Keratinocyte (primary cell): ENCODE measurements at regions not wholly inside any gene's neighbourhood (a gene's known extent, or its start where the extent isn't known, plus 50 kb on each side); places are given as distances from the start of the nearest gene placed in this dataset.

Experiments
- EZH2 ChIP-seq: IDR thresholded peaks from one replicate; pipeline ENCODE4 v1.6.1; 2012; ENCODE audit warnings: inconsistent platforms, mild to moderate bottlenecking, low read length, moderate library complexity
- TF ChIP-seq, protein P1 (sequence below), 3 experiments: IDR thresholded peaks in 1 of 3; conservative IDR thresholded peaks in 1 of 3; optimal IDR thresholded peaks in 1 of 3; 2 replicates in 2 of 3; 3 replicates in 1 of 3; pipeline versions ENCODE3 to v1.5.1; 2011; ENCODE audit warnings: low read length in 3 of 3, mild to moderate bottlenecking in 3 of 3, moderate library complexity in 2 of 3, control low read depth in 1 of 3, inconsistent platforms in 1 of 3; ENCODE audit not compliant: insufficient read depth in 2 of 3; ENCODE audit errors: extremely low read depth in 1 of 3

- no peak for TF ChIP-seq EZH2
- TF ChIP-seq, protein P1, sequence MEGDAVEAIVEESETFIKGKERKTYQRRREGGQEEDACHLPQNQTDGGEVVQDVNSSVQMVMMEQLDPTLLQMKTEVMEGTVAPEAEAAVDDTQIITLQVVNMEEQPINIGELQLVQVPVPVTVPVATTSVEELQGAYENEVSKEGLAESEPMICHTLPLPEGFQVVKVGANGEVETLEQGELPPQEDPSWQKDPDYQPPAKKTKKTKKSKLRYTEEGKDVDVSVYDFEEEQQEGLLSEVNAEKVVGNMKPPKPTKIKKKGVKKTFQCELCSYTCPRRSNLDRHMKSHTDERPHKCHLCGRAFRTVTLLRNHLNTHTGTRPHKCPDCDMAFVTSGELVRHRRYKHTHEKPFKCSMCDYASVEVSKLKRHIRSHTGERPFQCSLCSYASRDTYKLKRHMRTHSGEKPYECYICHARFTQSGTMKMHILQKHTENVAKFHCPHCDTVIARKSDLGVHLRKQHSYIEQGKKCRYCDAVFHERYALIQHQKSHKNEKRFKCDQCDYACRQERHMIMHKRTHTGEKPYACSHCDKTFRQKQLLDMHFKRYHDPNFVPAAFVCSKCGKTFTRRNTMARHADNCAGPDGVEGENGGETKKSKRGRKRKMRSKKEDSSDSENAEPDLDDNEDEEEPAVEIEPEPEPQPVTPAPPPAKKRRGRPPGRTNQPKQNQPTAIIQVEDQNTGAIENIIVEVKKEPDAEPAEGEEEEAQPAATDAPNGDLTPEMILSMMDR (optimal IDR thresholded peaks at IDR 0.05 in 1 of 3, IDR thresholded peaks at IDR 0.05 in 1 of 3, conservative IDR thresholded peaks at IDR 0.05 in 1 of 3; ENCODE audit: extremely low read depth in 1 of 3, insufficient read depth in 2 of 3, low read length in 3 of 3): no peak
Observed at GRCh38 chr11:134565343-134565891, 153.4 kb upstream of the B3GAT1 start.
